Brain pericyte (primary cell): ENCODE measurements at regions not wholly inside any gene's neighbourhood (a gene's known extent, or its start where the extent isn't known, plus 50 kb on each side); places are given as distances from the start of the nearest gene placed in this dataset.
"Not testable (repeated sequence)": the region's sequence is repeated elsewhere in the genome, so short reads cannot be mapped to it uniquely, and the experiment has no call there.

Experiments
- DNase-seq: peaks from one replicate; pipeline ENCODE4 v3.0.0-alpha.2; 2012; ENCODE audit warnings: low read depth, low spot score

DNA sequence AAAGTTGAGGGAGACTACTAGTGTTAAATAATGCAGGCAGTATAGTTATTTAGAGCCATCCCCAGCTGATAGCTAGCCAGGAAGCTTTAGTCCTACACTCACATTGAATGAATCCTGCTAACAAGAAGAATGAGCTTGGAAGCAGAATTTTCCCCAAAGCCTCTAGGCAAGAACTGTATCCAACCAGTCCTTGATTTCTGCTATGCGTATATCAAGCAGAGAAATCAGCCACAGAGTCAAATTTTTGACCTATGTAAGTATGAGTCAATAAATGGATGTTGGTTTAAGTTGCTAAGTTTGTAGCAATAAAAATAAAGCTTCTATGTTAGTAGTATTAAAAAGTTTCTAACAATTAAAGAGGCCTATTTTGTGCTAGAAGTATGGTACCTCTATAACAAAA lies 672.1 kb upstream of the CHD1 start:
- DNase-seq = peak; percentile 25

DNA sequence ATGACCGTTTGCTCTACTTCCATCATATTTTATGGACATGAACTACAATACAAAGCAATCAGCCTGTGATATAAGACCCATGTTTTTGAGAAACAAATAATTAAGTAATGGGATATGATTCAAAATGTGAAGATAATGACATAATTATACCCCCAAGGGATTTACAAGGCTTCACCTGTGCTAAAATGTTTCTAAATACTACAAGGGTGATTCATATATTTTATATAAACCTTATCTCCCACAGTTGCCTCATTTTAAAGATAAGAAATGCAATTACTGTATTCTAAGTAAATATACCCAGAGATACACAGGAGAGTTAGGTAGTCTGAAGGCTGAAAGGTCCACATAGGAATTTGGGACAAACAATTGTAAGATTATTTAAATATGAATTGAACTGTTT lies 662.0 kb upstream of the CHD1 start:
- DNase-seq = no peak

DNA sequence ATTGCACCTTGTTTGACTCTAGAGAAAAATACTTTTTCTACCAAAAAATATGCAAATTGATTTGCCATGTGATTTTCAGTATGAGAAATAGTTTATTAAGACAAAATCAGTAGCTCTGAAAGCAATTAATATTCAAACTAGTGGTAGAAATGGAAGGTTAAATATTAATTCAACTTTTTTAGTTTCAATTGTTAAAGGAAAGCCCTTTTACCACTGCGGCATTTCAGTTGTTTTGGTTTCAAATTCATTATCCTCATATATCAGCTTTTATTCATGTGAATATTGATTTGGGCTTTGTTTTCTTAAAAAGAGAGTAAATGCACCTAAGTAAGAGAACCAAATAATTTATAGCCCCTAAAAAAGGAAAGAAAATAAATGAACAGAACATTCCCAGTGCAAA lies 660.6 kb upstream of the CHD1 start:
- DNase-seq = no peak

DNA sequence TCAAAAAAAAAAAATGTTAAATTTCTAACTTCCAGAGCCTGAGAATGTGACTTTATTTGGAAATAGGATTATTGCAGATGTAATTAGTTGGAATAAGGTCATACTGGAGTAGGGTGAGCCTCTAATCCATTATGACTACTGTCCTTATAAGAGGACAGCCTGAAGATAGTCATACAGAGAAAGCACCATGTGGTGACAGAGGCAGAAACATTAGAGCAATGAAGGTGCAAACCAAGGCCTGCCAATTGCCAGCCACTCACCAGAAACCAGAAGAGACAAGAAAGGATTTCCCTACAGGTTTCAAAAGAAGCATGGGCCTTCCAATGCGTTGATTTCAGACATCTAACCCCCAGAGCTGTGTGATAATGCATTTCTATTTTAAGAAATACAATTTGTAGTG lies 659.2 kb upstream of the CHD1 start:
- no peak for DNase-seq

DNA sequence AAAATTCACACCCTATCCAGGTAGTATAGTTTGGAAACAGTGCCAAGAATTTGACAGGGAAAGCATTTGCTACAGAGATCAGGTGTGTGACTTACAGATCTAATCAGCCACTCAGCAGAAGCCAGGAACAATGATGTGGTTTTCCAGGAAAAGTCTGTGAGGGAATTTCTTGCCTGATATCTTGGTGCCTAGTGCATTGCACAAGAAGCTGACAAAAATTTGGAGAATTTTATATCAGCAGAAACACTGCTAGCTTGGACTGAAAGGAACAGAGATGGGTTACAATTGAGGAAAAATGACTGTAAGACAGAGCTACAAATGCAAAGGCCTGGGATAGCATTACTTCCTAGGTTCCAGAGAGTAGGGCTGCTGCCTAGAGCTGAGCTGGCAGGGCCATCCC lies 658.1 kb upstream of the CHD1 start:
- DNase-seq = no peak

DNA sequence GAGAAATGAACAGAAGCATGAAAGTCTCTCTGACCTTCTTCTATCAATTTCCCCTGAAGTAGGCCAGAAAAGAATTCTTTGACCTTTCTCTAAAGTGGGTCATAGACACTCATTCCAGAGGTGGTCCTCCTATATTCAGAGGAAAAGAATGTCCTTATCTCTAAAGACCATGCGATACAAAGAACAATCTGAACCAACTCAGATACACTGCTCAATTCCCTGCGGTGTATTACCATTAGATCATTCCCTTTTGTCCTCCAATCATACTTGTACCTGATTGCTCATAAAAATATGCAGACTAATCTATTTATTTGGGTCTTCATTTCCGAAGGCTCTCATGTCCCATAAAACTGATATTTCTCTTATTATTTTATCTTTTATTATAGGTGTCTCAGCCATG lies 652.4 kb upstream of the CHD1 start:
- DNase-seq = not testable (repeated sequence)

DNA sequence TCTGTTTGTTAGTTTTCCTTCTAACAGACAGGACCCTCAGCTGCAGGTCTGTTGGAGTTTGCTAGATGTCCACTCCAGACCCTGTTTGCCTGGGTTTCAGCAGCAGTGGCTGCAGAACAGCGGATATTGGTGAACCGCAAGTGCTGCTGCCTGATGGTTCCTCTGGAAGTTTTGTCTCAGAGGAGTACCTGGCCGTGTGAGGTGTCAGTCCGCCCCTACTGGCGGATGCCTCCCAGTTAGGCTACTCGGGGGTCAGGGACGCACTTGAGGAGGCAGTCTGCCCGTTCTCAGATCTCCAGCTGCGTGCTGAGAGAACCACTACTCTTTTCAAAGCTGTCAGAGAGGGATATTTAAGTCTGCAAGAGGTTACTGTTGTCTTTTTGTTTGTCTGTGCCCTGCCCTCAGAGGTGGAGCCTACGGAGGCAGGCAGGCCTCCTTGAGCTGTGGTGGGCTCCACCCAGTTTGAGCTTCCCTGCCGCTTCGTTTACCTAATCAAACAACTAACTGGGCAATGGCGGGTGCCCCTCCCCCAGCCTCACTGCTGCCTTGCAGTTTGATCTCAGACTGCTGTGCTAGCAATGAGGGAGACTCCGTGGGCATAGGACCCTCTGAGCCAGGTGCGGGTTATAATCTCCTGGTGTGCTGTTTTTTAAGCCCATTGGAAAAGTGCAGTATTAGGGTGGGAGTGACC lies 634.3 kb upstream of the CHD1 start:
- not testable (repeated sequence) for DNase-seq

DNA sequence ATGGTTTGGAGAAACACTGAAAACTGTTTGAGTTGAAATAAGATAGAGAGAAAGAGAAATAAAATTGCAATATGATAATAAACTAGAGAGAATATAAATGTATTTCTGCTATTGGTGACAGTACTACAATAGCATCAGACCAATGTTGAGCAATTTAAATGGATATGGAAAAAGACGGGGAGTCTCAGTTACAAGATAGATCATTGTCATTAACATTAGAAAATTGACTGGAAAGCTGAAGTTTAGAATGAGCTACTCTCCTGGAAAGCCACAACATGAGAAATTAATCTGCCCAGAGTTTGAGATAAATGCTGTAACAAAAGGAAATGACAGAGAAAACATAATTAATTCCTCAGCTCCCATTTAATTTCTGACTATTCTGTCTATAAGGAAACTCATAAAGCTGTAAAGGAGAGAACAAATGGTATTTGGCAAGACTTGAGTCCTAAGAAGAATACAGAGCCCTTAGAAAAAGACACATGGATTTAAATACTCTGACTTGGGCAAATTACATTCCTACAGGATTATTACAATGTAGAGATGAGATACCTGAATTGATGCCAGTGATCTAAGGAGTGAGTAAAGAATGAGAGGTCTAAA lies 624.5 kb upstream of the CHD1 start:
- no peak for DNase-seq

DNA sequence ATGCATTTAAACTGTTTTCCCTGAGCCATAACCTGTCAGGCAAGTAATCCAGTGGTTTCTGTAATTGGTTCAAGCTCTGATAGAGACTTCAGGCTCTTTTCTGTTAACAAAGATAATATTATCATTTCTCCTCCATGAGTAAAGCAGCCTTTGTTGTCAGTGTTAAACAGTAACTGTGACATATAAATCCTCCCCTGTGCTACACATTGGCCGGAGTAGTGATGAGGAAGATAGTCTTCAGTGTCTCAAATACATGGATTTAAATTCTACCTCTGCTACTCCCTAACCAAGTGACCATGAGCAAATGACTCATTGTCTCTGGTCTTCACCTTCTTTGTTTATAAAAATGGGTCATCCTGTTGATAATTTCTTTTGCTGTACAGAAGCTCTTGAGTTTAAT lies 615.5 kb upstream of the CHD1 start:
- no peak for DNase-seq

DNA sequence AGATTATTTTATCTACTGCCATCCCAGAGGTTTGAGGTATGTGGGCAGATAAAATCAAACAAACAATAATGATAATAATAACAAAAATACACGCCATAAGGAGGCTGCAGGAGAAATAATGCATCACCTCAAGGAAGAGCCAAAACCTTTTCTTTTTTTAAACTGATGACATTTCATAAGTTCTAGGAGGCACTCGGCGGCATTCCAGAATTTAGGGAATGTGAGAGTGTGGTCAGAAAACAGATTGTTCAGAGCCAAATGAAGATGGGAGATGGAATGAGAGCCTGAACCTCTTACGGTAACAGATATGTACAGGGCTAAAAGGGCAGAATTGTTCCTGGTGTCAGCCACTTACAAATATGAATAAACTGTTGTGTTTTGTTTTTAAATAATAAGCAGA lies 615.0 kb upstream of the CHD1 start:
- no peak for DNase-seq

DNA sequence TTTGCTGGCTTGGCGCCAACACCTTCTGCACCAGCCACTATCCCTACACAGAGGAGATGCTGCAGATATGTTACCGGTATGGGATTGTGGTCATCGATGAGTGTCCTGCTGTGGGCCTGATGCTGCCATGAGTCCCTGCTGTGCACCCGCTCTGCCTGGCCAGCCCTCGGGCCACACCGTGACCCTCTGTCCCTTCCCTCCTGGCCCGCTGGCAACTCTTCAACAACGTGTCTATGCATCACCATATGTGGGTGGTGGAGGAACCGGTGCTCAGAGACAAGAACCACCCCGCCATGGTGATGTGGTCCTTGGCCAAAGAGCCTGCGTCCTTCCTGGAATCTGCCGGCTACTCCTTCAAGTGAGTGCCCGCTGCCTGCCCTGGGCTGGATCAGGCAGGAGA lies 605.4 kb upstream of the CHD1 start:
- not testable (repeated sequence) for DNase-seq

DNA sequence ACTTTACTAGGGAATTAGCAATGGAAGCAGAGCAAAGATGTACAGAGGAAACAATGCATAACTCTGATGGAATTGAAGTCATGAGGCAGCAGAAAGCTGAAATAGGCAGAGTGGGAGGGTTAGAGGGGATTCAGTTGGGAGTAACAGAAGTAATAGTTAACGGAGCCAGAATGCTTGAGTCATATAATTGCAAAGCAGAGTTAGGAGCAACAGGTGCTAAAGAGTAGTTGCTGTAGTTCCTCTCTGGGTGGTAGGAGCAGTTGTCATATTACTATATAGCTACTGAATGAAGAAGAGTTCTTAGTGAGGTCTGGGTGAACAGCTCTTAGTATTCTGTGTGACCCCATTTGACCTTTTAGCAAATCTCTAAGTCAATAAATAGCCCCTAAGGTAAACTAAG lies 592.9 kb upstream of the CHD1 start:
- not testable (repeated sequence) for DNase-seq

DNA sequence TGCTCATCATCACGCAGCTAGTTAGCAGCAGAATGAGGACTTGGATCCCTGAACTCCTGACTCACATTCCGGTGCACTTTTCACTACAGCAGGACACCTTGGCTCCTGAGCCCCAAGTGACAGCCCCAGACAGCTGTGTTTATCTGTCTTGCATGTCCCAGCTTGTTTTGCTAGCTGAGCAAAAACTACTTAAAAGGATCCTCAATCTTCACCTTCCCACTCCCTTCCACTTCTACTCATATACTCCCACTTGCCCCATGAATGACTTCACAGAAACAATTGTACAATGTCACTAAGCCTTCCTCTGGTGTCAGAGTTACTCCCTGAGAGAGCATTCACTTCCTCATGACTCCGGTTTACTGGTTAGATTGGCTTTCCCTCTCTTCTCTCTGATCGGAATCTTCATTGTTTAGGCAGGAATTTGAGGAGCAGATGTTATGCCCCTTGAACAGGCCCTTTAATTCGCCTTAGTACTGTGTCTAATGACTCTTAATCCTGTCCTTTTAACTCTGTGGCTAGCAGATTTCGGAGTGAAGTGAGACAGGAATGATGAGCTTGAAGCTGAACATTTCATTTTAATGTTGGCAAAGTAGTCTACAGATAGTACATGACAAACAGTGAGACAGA lies 587.2 kb upstream of the CHD1 start:
- not testable (repeated sequence) for DNase-seq

DNA sequence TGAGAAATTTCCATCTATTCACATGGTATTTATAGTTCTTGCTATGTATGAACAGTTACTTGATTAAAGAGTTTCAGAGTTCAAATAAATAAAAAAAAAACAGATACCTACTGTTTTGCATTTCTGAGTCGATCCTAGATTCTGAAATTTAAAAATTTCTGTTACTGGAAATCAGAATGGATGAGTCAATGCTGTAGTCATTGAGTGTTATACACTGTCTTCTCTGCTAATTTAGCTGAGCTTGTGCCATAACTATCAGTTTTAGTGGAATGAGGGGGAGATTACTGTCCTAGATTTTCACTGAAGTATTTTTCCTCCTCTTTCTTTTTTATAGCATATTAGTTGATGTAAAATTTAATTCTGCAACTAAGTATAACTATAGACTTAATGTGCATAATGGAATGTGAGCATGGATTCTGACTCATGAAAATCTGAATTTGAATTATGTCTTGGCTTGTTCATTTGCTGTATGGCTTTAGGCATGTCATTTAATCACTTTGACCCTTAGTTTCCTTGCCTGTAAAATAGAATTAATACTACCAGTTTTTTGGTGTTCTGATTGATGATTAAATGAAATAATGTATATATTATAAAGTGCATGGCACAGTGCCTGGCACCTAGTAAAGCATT lies 581.5 kb upstream of the CHD1 start:
- DNase-seq = not testable (repeated sequence)

DNA sequence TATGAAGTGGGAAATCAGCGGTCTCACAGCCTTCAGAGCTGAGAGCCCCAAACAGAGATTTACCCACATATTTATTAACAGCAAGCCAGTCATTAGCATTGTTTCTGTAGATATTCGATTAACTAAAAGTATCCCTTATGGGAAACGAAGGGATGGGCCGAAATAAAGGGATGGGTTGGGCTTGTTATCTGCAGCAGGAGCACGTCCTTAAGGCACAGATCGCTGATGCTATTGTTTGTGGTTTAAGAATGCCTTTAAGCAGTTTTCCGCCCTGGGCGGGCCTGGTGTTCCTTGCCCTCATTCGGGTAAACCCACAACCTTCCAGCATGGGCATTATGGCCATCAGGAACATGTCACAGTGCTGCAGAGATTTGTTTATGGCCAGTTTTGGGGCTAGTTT lies 580.3 kb upstream of the CHD1 start:
- DNase-seq = not testable (repeated sequence)

DNA sequence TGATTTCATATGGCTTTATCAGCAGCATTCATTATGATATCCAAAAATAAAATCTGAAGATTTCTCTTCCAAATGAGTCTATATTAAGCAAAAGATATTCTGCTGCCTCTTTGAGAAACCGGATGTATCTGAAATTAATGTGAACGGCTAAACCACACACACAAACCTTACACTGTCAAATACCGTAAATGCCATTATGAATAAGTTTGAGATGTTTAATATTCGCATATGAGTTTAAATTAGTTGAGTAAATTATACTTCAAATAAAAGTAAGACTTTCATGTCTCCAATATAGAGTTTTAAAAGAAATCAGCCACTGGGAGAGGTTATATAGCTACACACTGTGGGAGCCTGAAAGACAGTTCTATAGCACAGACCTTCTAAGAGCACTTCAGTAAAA lies 566.6 kb upstream of the CHD1 start:
- not testable (repeated sequence) for DNase-seq

DNA sequence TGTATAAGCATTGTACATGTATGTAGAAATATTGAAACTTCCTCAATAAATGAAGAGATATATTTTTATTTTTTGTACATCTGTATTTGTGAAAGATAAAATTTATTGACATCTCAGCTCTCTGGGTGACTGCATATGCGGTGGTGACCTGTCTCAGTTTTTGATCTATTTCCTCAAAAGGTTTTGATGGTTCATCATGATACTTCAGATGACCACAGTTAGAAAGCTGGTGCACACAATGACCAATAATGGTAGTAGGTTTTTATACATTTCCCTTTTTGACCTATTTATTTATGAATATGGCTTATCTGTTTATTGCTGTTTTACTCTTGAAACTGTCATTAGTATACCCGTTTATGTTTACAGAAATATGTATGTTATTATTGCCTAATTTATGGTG lies 549.6 kb upstream of the CHD1 start:
- not testable (repeated sequence) for DNase-seq

DNA sequence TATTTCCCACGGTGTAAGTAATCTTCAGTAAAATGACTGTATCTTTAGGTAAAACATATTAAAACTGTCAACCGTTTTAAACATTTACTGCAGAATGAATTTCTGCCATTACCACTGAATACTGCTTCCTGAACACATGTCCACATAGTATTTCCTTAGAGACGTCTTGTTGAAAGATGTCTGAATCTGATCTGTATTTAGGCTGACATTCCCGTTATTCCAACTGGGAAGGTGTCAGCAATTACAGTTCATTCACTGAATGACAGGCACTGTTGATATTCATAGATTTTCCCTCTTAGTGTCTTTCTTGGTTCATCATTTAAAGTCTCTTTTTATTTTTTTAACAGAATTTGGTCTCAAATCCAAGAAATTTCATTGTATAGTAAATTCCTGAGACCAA lies 544.5 kb upstream of the CHD1 start:
- not testable (repeated sequence) for DNase-seq

DNA sequence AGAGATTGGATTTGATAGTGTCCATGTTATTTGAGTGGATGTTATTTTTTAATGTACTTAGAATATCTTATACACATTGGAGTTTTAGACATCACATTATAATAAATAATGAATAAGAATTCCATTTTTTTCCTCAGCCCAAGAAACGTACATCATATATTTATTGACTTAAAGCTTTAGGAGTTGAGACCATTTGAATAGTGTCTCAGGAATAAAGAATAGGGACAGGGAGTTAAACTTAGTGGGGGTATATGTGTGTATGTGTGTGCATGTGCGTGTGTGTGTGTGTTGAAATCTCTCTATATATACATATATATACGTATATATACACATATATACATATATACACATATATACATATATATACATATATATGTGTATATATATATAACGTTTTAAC lies 542.9 kb upstream of the CHD1 start:
- not testable (repeated sequence) for DNase-seq

DNA sequence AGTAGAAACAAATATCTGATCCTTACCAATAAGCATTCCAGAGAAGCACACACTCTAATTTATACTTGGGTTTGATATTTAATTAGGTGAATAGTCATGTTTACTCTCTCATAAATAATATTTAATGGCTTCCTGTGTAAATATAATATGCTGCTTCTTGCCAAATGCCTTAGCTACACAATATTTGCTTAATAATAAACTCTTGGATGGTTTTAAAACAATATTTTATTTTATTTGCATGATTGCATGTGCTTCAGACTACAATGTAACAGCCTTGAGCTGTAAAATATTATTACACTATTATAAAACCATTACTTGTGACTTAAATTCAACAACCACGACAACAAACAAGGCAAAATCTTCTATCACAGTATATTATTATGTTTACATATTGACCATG lies 542.4 kb upstream of the CHD1 start:
- not testable (repeated sequence) for DNase-seq

DNA sequence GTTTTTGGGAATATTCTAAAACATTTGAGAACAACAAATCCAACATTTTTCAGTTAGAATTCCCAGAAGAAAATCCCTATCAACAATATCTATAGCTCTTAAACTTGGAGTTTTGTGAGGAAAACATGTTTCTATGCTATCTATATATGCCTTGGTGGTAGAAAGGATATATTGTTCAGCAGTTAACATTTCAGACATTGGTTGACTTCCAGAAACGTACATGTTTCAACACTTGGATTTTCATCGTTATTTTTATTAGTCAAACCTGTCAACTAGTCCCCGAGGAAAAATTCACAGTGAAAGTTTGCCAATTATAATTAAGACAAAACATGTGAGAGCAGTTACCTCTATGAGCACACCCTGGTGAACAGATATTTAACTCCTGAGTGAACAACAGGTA lies 541.8 kb upstream of the CHD1 start:
- DNase-seq = not testable (repeated sequence)

DNA sequence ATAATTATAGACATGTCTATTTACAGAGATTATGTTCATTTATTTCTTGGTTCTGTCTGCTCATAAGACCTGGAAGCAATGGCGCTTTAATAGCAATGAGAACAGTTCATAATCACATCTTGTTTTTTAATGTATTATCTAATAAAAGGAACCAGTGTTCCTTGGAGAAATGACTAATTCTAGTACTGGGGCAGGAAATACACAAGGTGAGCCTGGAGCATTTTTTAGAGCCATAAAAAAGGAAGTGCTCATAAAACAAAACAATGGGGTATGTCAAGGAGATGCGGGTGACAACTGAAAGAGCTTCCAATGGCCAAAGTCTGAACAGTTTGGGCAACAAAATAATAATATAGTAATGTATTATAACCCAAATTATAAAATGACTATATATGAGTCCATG lies 531.9 kb upstream of the CHD1 start:
- DNase-seq = no peak

DNA sequence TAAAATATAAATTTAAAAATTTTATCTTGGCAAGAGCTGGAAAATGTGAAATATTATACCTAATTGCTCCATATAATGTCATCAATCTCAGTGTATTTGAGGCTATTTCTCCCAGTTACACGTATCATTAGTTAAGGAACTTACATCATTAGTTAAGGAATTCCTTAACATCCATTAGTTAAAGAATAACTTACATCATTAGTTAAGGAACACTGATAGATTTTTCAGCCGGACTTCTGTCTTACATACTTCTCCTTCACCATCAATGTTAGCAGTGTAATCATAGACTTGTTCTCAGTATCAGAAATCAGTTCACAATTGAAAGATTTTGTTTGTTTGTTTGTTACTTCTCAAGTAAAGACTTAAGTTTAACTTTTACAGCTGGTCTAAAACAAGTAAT lies 524.4 kb upstream of the CHD1 start:
- no peak for DNase-seq
